ENCODE measurements at regions not wholly inside any gene's neighbourhood (a gene's known extent, or its start where the extent isn't known, plus 50 kb on each side); places are given as distances from the start of the nearest gene placed in this dataset.

DNA sequence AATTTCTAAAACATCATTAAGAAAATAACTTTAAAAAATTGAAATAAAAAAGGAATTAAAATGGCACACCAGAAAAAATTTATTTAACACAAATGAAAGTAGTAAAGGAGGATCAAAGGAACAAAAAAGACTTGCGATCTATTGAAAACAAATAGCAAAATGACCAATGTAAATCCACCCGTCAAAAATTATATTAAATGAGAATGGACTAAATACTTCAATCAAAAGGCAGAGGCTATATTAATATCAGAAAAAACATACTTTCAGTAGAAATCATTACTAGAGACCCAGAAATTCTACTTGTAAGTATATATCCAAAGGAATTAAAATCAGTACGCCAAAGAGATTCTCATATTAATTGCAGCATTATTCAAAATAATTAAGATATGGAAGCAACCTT is 293.1 kb upstream of the SOX4 start:
- no peak for DNase-seq (ENCODE audit: low read depth)
- TF ChIP-seq, protein P1, sequence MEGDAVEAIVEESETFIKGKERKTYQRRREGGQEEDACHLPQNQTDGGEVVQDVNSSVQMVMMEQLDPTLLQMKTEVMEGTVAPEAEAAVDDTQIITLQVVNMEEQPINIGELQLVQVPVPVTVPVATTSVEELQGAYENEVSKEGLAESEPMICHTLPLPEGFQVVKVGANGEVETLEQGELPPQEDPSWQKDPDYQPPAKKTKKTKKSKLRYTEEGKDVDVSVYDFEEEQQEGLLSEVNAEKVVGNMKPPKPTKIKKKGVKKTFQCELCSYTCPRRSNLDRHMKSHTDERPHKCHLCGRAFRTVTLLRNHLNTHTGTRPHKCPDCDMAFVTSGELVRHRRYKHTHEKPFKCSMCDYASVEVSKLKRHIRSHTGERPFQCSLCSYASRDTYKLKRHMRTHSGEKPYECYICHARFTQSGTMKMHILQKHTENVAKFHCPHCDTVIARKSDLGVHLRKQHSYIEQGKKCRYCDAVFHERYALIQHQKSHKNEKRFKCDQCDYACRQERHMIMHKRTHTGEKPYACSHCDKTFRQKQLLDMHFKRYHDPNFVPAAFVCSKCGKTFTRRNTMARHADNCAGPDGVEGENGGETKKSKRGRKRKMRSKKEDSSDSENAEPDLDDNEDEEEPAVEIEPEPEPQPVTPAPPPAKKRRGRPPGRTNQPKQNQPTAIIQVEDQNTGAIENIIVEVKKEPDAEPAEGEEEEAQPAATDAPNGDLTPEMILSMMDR (IDR thresholded peaks at IDR 0.05; ENCODE audit: control insufficient read depth, insufficient read depth, low read depth, low read length, missing control alignments) = no peak
- H3K4me3 ChIP-seq (ENCODE audit: control insufficient read depth, low read depth, low read length) = no peak overlapping the region

DNA sequence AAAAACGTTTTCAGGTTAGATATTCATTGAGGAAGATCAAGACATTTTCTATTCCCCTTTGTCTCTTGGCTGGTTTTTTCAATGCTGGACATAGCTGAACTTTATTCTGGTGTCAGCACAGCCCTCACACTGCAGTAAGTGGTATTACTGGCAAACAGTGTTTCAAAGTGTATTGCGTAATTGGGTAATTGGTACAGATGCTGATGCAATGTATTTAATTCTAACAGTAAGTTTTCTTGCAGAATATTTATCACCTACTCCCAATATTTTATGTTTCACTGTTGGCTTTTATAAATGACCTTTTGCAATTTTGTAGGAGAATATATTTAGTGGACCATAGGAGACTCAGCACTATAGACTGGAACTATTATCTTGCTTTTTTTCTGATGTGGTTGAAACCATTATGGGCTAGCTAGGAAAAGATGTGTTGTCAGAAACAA is 287.6 kb upstream of the SOX4 start:
- peak; percentile 70 for DNase-seq (ENCODE audit: low read depth)
- no peak overlapping the region for H3K4me3 ChIP-seq (ENCODE audit: control insufficient read depth, low read depth, low read length)
- TF ChIP-seq, protein P1 (IDR thresholded peaks at IDR 0.05; ENCODE audit: control insufficient read depth, insufficient read depth, low read depth, low read length, missing control alignments) = peak; percentile 28

DNA sequence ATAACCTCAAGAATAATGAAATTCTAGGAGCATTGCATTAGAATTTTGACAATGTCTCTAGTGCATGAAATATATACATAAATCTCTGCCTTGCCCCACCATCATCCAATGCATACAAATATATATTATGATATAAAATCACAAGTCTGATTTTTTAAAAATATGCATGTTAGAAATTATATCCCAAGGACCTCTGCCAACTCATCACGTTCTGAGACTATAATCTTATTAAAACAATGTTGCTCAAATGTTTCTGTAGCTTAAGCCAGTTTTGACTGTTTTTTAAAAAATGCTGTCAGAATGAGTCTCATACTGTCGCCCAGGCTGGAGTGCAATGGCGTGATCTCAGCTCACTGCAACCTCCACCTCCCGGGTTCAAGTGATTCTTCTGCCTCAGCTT is 287.0 kb upstream of the SOX4 start:
- no peak overlapping the region for H3K4me3 ChIP-seq (ENCODE audit: control insufficient read depth, low read depth, low read length)
- DNase-seq (ENCODE audit: low read depth) = no peak
- TF ChIP-seq, protein P1 (IDR thresholded peaks at IDR 0.05; ENCODE audit: control insufficient read depth, insufficient read depth, low read depth, low read length, missing control alignments) = no peak

DNA sequence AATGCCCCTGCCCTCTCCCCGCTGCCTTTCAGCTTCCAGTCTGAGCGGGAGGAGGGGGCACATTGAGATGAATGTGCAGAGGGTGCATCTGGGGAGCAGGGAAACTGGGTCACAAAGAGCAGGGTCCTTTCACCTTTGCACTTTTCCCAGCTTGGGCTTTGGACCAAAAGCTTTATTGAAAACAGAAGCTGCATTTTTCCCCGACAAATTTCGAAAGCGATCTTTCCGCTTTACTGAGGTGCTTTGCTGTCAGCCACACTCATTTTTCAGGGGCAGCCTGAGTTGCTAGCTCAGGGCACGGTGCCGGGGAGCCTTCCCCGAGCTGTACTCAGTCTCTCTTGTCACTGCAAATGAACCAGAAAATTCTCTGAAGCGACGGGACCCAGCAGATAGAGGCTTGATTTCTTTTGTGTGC is 283.7 kb upstream of the SOX4 start:
- TF ChIP-seq, protein P1 (IDR thresholded peaks at IDR 0.05; ENCODE audit: control insufficient read depth, insufficient read depth, low read depth, low read length, missing control alignments) = no peak
- no peak for DNase-seq (ENCODE audit: low read depth)
- H3K4me3 ChIP-seq (ENCODE audit: control insufficient read depth, low read depth, low read length) = peak overlapping the region; percentile 5

DNA sequence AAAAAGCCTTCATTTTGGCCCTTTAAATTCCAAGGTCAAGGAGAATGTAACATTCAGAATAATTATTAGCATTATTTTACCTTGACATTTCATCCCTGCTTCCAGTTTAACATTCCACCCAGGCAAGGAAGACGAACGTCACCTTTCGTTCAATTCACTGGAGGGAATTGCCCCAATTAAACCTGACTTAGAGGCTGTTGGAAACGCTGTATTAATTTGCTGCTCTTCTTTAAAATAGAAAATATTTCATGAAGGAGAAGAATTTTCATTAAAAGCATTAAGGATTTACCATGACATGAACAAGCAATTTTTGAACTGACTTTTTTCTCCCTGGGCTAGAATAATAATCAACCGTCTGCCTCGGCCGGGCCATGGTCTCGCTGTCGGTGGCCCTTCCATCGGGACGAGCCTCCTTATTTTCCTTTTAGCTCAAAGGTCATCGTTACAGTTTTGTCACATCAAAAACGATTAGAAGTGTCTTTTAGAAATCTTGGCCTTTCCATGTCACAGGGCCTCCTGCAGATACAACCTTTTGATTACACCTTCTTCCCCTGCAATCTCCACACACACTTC is 282.9 kb upstream of the SOX4 start:
- TF ChIP-seq, protein P1 (IDR thresholded peaks at IDR 0.05; ENCODE audit: control insufficient read depth, insufficient read depth, low read depth, low read length, missing control alignments) = no peak
- no peak overlapping the region for H3K4me3 ChIP-seq (ENCODE audit: control insufficient read depth, low read depth, low read length)
- no peak for DNase-seq (ENCODE audit: low read depth)

DNA sequence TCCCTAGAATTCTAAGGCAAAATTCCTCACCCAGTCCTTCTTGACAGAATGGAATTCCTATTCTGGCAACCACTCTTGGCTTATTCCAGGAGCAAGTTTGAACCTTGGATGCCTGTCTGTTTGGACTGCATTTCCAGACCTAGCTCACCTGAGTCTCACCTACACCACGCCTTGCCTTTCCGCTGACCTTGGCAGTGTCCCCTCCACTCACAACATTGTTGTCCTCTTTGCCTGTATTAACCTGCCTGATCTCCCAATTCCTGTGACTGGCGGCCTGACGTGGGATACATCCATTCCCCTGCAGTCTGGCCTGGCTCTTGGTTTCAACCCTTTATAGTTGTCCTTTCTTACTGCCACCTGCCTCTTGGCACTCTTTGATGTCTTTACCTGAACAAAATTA is 281.4 kb upstream of the SOX4 start:
- no peak for DNase-seq (ENCODE audit: low read depth)
- H3K4me3 ChIP-seq (ENCODE audit: control insufficient read depth, low read depth, low read length) = no peak overlapping the region
- TF ChIP-seq, protein P1 (IDR thresholded peaks at IDR 0.05; ENCODE audit: control insufficient read depth, insufficient read depth, low read depth, low read length, missing control alignments) = no peak

DNA sequence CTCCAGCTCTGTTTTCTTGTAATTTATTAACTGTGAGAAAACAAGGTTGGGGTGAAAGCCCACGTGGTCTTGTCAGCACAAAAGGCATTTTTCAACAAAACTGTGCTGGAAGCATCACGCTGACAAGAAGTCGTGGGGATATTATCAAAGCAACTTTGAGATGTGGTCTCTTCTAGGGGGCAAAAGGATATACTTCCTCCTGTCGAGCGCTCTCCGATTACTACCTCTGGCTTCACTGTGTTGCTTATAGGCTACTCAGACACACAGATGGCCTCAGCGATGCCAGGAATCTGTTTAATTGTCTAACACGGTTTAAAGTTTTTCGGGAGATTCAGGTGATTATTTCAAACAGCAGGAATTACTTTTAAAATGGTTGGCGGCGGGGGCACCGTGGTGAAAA is 275.9 kb upstream of the SOX4 start:
- TF ChIP-seq, protein P1 (IDR thresholded peaks at IDR 0.05; ENCODE audit: control insufficient read depth, insufficient read depth, low read depth, low read length, missing control alignments) = no peak
- DNase-seq (ENCODE audit: low read depth) = no peak

More for the DNA sequence above, 275.9 kb upstream of the SOX4 start:
- H3K4me3 ChIP-seq (ENCODE audit: control insufficient read depth, low read depth, low read length) = no peak overlapping the region
